Gastroesophageal sphincter (tissue), 4 donors: ENCODE measurements at regions not wholly inside any gene's neighbourhood (a gene's known extent, or its start where the extent isn't known, plus 50 kb on each side); places are given as distances from the start of the nearest gene placed in this dataset.
"Not testable (repeated sequence)": the region's sequence is repeated elsewhere in the genome, so short reads cannot be mapped to it uniquely, and the experiment has no call there.

Experiments used
- ATAC-seq: fragments of 150-250 bp; one replicate; pipeline ENCODE4 v1.9.1; 2016; ENCODE audit warnings: mild to moderate bottlenecking, moderate library complexity
- H3K27ac ChIP-seq, 4 donors: fragments of 200-600 bp; sonication (generic) in 3 of 4; 1 replicate in 3 of 4; 2 replicates in 1 of 4; pipeline ENCODE4 v1.5.1; 2016 to 2019
- H3K27me3 ChIP-seq: fragments of 200-600 bp; sonication (generic); one replicate; pipeline ENCODE4 v1.5.1; 2019
- H3K36me3 ChIP-seq, 2 donors: fragments of 200-600 bp; sonication (generic); one replicate each; pipeline ENCODE4 v1.5.1; 2019; ENCODE audit warnings: control low read depth in 1 of 2
- H3K4me1 ChIP-seq, 3 donors: fragments of 200-600 bp; sonication (generic); 1 replicate in 2 of 3; 2 replicates in 1 of 3; pipeline ENCODE4 v1.5.1; 2016 to 2019; ENCODE audit warnings: control low read depth in 2 of 3
- H3K4me3 ChIP-seq, 2 donors: fragments of 200-600 bp; sonication (generic); one replicate each; pipeline ENCODE4 v1.5.1; 2019; ENCODE audit warnings: mild to moderate bottlenecking in 1 of 2, moderate library complexity in 1 of 2
- H3K9me3 ChIP-seq, 3 donors: fragments of 200-600 bp; sonication (generic); one replicate each; pipeline ENCODE4 v1.5.1; 2017 to 2019; ENCODE audit warnings: control low read depth in 2 of 3
- EP300 ChIP-seq: sonication (generic); formaldehyde crosslinking; IDR thresholded peaks from one replicate; pipeline ENCODE4 v1.6.1; 2017; ENCODE audit warnings: antibody characterized with exemption, mild to moderate bottlenecking
- POLR2A ChIP-seq, 2 donors: fragments of 450-650 bp; IDR thresholded peaks; one replicate each; pipeline ENCODE4 v1.6.1; 2017; ENCODE audit warnings: antibody characterized with exemption in 2 of 2, mild to moderate bottlenecking in 2 of 2, moderate library complexity in 1 of 2
- POLR2AphosphoS5 ChIP-seq: sonication (generic); formaldehyde crosslinking; IDR thresholded peaks from one replicate; pipeline ENCODE4 v1.6.1; 2017; ENCODE audit warnings: antibody characterized with exemption
- WGBS, 2 donors: methylation state at CpG; one replicate each; pipeline ENCODE4 v1.1.5; 2018; ENCODE audit warnings: low coverage in 1 of 2; 5-methylcytosine and 5-hydroxymethylcytosine counted together
- TF ChIP-seq, protein P1 (sequence below), 4 experiments: fragments of 200-600 bp in 2 of 4; fragments of 450-650 bp in 2 of 4; sonication (generic) in 1 of 4; IDR thresholded peaks; one replicate each; pipeline ENCODE4 v1.5.1; 2017 to 2019; ENCODE audit warnings: antibody characterized with exemption in 4 of 4, mild to moderate bottlenecking in 2 of 4, moderate library complexity in 2 of 4

- 0% methylated on average over 4 of the region's 4 CpGs; no CpG with 5 or more reads in 1 of the 2 donors for WGBS, 2 donors
- Histone ChIP-seq H3K27me3 (no peaks in the 10 kb centered on the region), H3K27ac (no peak overlapping the region), H3K4me1 (no peaks in the 10 kb centered on the region), H3K9me3 (no peaks in the 10 kb centered on the region), H3K36me3 (no peaks in the 10 kb centered on the region), H3K4me3 (no peak overlapping the region)
- no peak for ATAC-seq
- no peak for TF ChIP-seq EP300
- TF ChIP-seq, protein P1, sequence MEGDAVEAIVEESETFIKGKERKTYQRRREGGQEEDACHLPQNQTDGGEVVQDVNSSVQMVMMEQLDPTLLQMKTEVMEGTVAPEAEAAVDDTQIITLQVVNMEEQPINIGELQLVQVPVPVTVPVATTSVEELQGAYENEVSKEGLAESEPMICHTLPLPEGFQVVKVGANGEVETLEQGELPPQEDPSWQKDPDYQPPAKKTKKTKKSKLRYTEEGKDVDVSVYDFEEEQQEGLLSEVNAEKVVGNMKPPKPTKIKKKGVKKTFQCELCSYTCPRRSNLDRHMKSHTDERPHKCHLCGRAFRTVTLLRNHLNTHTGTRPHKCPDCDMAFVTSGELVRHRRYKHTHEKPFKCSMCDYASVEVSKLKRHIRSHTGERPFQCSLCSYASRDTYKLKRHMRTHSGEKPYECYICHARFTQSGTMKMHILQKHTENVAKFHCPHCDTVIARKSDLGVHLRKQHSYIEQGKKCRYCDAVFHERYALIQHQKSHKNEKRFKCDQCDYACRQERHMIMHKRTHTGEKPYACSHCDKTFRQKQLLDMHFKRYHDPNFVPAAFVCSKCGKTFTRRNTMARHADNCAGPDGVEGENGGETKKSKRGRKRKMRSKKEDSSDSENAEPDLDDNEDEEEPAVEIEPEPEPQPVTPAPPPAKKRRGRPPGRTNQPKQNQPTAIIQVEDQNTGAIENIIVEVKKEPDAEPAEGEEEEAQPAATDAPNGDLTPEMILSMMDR (IDR thresholded peaks at IDR 0.05) = peak in 3 of 4 experiments; percentile 39 to 52 (median 50)
Observed at GRCh38 chrY:19433059-19433458, 311.5 kb downstream of the KDM5D start.

GRCh38 chrY:19427736-19428518 lies 316.6 kb downstream of the KDM5D start:
- no peak overlapping the region for H3K27ac ChIP-seq
- H3K27me3 ChIP-seq = no peaks in the 10 kb centered on the region
- no peaks in the 10 kb centered on the region for H3K9me3 ChIP-seq
- TF ChIP-seq, protein P1 (IDR thresholded peaks at IDR 0.05) = no peak
- TF ChIP-seq POLR2AphosphoS5 = no peak
- H3K4me3 ChIP-seq = no peak overlapping the region
- H3K4me1 ChIP-seq = no peaks in the 10 kb centered on the region
- H3K36me3 ChIP-seq = no peaks in the 10 kb centered on the region
- ATAC-seq = no peak

DNA sequence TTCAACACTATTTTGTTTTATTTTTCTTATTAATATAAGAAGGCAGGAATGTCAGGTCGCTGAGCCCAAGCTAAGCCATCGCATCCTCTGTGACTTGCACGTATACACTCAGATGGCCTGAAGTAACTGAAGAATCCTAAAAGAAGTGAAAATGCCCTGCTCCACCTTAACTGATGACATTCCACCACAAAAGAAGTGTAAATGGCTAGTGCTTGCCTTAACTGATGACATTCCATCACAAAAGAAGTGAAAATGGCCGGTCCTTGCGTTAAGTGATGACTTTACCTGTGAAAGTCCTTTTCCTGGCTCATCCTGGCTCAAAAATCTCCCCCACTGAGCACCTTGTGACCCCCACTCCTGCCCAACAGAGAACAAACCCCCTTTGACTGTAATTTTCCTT lies 317.3 kb downstream of the KDM5D start:
- not testable (repeated sequence) for H3K27ac ChIP-seq, H3K9me3 ChIP-seq, H3K4me3 ChIP-seq, H3K36me3 ChIP-seq, H3K4me1 ChIP-seq, H3K27me3 ChIP-seq, ATAC-seq
- 20% methylated on average over 1 of the region's 5 CpGs; no CpG with 5 or more reads in 1 of the 2 donors for whole genome bisulfite sequencing, 2 donors

DNA sequence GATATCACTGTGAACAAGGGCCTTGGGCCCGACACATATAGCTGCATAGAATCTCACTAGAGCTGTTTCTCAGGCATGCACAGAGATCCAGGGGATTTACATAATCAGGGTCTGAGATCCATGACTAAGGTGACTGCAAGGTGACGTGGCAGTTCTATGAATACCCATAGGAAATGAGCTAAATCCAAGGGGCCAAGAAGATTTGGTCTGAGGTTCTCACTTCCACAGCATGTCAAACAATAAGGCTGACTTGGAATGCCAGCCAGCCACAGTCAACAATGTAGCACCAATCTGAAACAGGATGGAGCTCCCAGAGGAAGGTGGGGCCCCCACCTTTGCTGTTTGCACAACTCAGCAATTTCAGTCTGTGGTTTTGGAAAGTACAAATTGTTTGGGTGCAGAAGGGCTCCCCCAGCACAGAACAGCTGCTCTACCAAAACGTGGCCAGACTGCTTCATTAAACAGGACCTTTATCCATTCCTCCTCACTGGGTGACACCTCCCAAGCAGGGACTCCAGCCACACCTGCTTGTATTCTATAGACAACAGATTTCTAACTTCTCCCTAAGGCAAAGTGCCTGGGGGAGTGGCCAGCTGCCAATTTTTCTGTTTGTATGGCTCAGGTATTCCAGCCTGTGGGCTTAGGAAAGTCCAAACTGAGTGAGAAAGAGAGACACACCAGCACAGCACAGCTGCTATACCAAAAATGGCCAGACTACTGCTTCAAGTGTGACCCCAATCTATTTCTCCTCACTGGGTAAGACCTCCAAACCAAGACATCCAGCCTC lies 333.4 kb downstream of the KDM5D start:
- H3K27ac ChIP-seq = no peak overlapping the region
- WGBS, 2 donors = no CpG with 5 or more reads among the region's 3 CpGs
- no peaks in the 10 kb centered on the region for H3K4me1 ChIP-seq
- H3K9me3 ChIP-seq = no peaks in the 10 kb centered on the region
- H3K36me3 ChIP-seq = no peaks in the 10 kb centered on the region
- no peak for ATAC-seq
- TF ChIP-seq POLR2AphosphoS5 (no peak), EP300 (no peak), POLR2A (IDR thresholded peaks at IDR 0.05) (no peak)
- TF ChIP-seq, protein P1 (IDR thresholded peaks at IDR 0.05) = no peak
- no peaks in the 10 kb centered on the region for H3K27me3 ChIP-seq
- no peak overlapping the region for H3K4me3 ChIP-seq

DNA sequence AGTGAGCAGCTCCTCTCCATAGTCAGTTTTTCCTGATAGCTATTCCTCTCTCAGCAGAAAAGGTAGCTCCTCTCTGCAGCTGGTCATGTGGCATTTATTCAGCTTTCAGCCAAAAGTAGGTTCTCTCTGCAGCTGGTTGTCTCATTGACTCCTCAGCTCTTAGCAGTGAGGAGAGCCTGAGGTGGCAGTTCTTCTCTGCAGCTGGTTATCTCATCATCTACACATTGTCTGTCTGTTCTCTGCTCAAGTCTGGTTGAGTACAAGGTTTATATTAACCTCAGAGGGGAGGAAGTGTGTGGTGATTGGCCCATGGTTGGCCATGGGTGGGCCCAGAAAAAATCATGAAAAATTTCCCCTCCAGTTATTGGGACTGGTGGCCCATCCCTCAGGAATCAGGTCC lies 338.3 kb downstream of the KDM5D start:
- no peak for ATAC-seq
- no peak overlapping the region for H3K4me3 ChIP-seq
- H3K4me1 ChIP-seq = no peaks in the 10 kb centered on the region
- H3K36me3 ChIP-seq = no peaks in the 10 kb centered on the region
- no peaks in the 10 kb centered on the region for H3K27me3 ChIP-seq
- no peaks in the 10 kb centered on the region for H3K9me3 ChIP-seq
- no peak overlapping the region for H3K27ac ChIP-seq
- TF ChIP-seq EP300 (no peak), POLR2AphosphoS5 (no peak), POLR2A (IDR thresholded peaks at IDR 0.05) (no peak)
- TF ChIP-seq, protein P1 (IDR thresholded peaks at IDR 0.05) = no peak
